PC-9 (cell line): ENCODE measurements at regions not wholly inside any gene's neighbourhood (a gene's known extent, or its start where the extent isn't known, plus 50 kb on each side); places are given as distances from the start of the nearest gene placed in this dataset.

Source experiments
- CTCF ChIP-seq: fragments of 200-600 bp; sonication (generic); conservative IDR thresholded peaks from 2 replicates; pipeline ENCODE4 v1.6.1; 2017; ENCODE audit warnings: mixed run types, antibody characterized with exemption, mild to moderate bottlenecking, moderate library complexity
- EZH2 ChIP-seq: fragments of 200-600 bp; sonication (generic); IDR thresholded peaks from 2 replicates; pipeline ENCODE4 v1.8.0; 2017; ENCODE audit warnings: antibody characterized with exemption, low read depth

- TF ChIP-seq CTCF (no peak), EZH2 (no peak)
Measured at GRCh38 chr1:81382561-81382960, 418.2 kb upstream of the ADGRL2 start.
